ENCODE measurements at regions not wholly inside any gene's neighbourhood (a gene's known extent, or its start where the extent isn't known, plus 50 kb on each side); places are given as distances from the start of the nearest gene placed in this dataset.

GRCh38 chr21:18524097-18524880 is 120.7 kb upstream of the TMPRSS15 start:
- no peaks in the 10 kb centered on the region for H4K20me1 ChIP-seq (replicated peaks; ENCODE audit: control insufficient read depth, insufficient read depth, low read length)
- BruUV-seq (replicated peaks), result no TSS peak
- FAIRE-seq, result no peak
- no peak overlapping the region for H3K4me3 ChIP-seq
- ATAC-seq, result no peak
- DNase-seq (ENCODE audit: extremely low read depth in 1 of 4, low spot score in 3 of 4), result no peak
- no peaks in the 10 kb centered on the region for H3K27me3 ChIP-seq (ENCODE audit: control insufficient read depth in 2 of 2, insufficient read depth in 2 of 2, low read length in 2 of 2)
- no peak overlapping the region for H3K27ac ChIP-seq (ENCODE audit: extremely low read depth, low read depth, low read length)
- in situ Hi-C loops (cut with MboI), result no loop called here
- H3K9me3 ChIP-seq (replicated peaks; ENCODE audit: control insufficient read depth, insufficient read depth, low read depth, low read length), result no peaks in the 10 kb centered on the region
- H2AFZ ChIP-seq (ENCODE audit: low read depth, low read length), result no peak overlapping the region
- CTCF ChIA-PET (ENCODE audit: low intra/inter-chr PET ratio), result no interaction called here
- no peaks in the 10 kb centered on the region for H3K9me1 ChIP-seq (ENCODE audit: control insufficient read depth, insufficient read depth, low read length)
- H3K4me2 ChIP-seq (ENCODE audit: insufficient read depth, low read length), result no peak overlapping the region
- POLR2A ChIA-PET, result no interaction called here
- under 1% methylated on average over 7 of the region's 7 CpGs for WGBS (ENCODE audit: insufficient coverage, low coverage, missing lambda C conversion rate)
- no peaks in the 10 kb centered on the region for H3K4me1 ChIP-seq (replicated peaks in 1 of 2; ENCODE audit: control insufficient read depth in 2 of 2, insufficient read depth in 2 of 2, low read length in 2 of 2)
- H3K9ac ChIP-seq (ENCODE audit: insufficient read depth in 1 of 2, low read depth in 2 of 2, low read length in 2 of 2), result no peak overlapping the region
- intact Hi-C loops (cut with micrococcal nuclease), result no loop called here
- H3K79me2 ChIP-seq (ENCODE audit: control insufficient read depth, insufficient read depth, low read length), result no peaks in the 10 kb centered on the region
- no peaks in the 10 kb centered on the region for H3K36me3 ChIP-seq (ENCODE audit: control insufficient read depth, insufficient read depth, low read length)
- TF ChIP-seq SIRT6 (IDR thresholded peaks at IDR 0.05; ENCODE audit: low read depth, low read length) (no peak), RBM15 (IDR thresholded peaks at IDR 0.05; ENCODE audit: insufficient read depth, low read length) (no peak), RBFOX2 (IDR thresholded peaks at IDR 0.05; ENCODE audit: low read depth, low read length) (no peak), TRIM25 (IDR thresholded peaks at IDR 0.05; ENCODE audit: borderline replicate concordance) (no peak), NR2C2 (CRISPR knock-in tag; IDR thresholded peaks at IDR 0.05) (no peak), NR2C2 (tag; IDR thresholded peaks at IDR 0.05) (no peak), MCM3 (IDR thresholded peaks at IDR 0.05) (no peak), ATF4 (CRISPR knock-in tag; IDR thresholded peaks at IDR 0.05) (no peak), ZBTB17 (CRISPR knock-in tag; IDR thresholded peaks at IDR 0.05) (no peak), BCOR (IDR thresholded peaks at IDR 0.05) (no peak), PTRF (tag; IDR thresholded peaks at IDR 0.05) (no peak), ZFP1 (CRISPR knock-in tag; IDR thresholded peaks at IDR 0.05) (no peak), ZHX1 (conservative IDR thresholded peaks at IDR 0.05; ENCODE audit: low read length) (no peak), E2F1 (CRISPR knock-in tag; IDR thresholded peaks at IDR 0.05) (no peak), NFIX (CRISPR knock-in tag; IDR thresholded peaks at IDR 0.05; ENCODE audit: low read depth) (no peak)

All from K562 (cell line).